GM13976 (cell line): ENCODE measurements at regions not wholly inside any gene's neighbourhood (a gene's known extent, or its start where the extent isn't known, plus 50 kb on each side); places are given as distances from the start of the nearest gene placed in this dataset.

Experiments
- DNase-seq: peaks from one replicate; pipeline ENCODE4 v3.0.0; 2012; ENCODE audit warnings: low spot score
- in situ Hi-C: fragments of 300-500 bp; cut with MboI; formaldehyde crosslinking; loops from one replicate; pipeline ENCODE4 v1.12.0; 2022; ENCODE audit warnings: low sequenced_read_pairs, mixed read lengths, inconsistent platforms; ENCODE audit not compliant: unreplicated experiment
- TF ChIP-seq, protein P1 (sequence below): IDR thresholded peaks from 2 replicates; pipeline ENCODE4 v1.5.1; 2012; ENCODE audit warnings: borderline replicate concordance, mild to moderate bottlenecking; ENCODE audit not compliant: insufficient read depth; ENCODE audit errors: extremely low read depth, missing control alignments, control extremely low read depth

DNA sequence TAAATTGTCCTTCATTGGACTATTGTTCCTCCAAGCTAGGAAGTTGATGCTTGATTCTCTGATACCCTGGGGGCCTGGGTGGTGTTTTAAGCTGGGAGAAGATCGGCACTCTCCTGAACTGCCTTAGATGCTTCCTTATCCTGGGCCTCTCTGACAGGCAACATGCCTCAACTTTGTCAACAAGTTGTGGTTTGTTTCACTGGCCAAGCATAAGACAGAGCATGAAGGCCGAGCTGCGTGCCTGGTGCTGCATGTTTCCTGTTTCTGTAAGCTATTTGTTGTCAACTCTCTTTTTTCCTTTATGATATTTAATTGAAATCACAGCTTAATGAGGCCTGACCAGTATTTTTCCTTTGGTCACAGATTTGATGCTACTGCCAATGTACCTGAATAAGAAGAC lies 187.6 kb upstream of the TNC start:
- DNase-seq: no peak
- TF ChIP-seq, protein P1, sequence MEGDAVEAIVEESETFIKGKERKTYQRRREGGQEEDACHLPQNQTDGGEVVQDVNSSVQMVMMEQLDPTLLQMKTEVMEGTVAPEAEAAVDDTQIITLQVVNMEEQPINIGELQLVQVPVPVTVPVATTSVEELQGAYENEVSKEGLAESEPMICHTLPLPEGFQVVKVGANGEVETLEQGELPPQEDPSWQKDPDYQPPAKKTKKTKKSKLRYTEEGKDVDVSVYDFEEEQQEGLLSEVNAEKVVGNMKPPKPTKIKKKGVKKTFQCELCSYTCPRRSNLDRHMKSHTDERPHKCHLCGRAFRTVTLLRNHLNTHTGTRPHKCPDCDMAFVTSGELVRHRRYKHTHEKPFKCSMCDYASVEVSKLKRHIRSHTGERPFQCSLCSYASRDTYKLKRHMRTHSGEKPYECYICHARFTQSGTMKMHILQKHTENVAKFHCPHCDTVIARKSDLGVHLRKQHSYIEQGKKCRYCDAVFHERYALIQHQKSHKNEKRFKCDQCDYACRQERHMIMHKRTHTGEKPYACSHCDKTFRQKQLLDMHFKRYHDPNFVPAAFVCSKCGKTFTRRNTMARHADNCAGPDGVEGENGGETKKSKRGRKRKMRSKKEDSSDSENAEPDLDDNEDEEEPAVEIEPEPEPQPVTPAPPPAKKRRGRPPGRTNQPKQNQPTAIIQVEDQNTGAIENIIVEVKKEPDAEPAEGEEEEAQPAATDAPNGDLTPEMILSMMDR: no peak
- in situ Hi-C loops: no loop called here

DNA sequence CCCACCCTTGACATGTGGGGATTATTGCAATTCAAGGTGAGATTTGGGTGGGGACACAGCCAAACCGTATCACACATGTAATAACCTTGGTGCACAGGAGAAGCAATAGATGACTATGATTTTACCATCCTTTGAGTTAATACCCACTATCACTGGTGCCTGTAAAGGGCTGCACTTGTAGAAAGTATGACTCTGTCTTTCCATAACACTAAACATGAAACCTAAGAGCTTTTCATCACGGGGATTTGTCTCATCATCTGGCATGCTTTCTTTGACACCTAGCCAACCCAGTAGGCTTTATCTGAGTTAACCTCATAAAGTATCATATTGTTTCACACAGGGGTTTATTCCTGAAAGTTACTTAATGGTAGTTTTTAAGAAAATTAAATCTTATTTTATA lies 188.9 kb upstream of the TNC start:
- in situ Hi-C loops: no loop called here
- TF ChIP-seq, protein P1: no peak
- no peak for DNase-seq

DNA sequence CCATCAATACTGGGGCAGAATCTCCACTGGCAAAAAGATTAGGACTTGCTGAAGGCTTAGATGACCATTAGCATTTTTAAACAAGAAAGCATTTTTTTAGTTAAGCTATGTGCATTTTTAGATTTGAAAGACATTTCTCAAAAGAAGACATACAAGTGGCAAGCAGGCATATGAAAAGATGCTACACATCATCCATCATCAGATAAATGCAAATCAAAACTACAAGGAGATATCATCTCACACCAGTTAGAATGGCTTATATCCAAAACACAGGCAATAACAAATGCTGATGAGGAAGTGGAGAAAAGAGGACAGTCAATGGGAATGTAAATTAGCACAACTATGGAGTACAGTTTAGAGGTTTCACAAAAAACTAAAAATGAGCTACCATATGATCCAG lies 195.6 kb upstream of the TNC start:
- in situ Hi-C loops: no loop called here
- TF ChIP-seq, protein P1: no peak
- no peak for DNase-seq

DNA sequence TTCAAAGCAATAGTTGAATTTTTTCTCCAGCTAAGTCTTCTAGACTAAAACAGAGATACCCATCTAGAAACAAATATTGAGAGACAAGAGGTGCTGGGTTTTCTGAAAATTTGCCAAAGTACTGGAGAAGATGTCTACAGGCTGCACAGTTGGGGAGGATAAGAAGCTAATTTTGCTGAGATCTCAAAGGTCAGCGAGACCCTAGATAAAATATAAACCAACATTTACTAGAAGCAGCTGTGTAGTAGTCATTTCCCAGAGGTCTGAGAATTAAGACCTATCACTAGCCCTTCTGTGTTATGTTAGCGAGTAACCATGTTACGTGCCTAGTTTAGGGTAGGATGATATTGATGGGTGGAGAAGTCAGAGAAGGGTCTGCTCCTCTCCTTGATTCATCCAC lies 208.5 kb upstream of the TNC start:
- no peak for DNase-seq
- TF ChIP-seq, protein P1: no peak
- in situ Hi-C loops: no loop called here

DNA sequence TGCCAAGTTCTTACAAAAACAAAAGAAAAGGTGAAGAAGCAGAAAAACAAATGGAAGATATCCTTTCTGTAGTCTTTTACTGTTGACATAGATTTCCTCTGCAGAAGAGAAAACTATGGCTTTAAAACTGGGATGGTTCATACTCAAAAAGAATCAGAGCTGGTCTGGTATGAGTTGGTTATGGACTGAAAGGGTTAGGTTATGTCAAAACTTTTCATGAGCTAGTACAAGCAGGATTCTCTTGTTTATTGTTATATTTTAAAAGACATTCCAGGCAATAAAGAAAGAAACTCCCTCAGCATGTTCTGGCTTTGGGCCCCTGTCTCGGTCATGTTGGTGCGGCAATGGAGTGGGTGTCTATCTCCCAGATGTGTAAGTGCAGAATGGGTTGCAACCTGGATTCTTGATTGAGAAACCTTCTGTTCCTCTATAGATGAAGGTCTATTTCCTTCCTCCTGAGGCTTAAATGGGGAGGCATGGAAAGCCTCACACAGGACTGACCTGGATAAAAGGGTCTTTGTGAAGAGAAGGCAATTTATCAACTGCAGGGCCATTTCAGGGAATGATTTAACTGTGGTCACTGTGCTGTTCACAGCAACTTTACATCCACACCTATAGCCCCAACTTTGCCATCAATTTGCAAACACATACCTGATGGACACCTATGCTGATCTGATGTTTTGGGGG lies 209.6 kb upstream of the TNC start:
- in situ Hi-C loops: no loop called here
- TF ChIP-seq, protein P1: no peak
- DNase-seq: no peak

DNA sequence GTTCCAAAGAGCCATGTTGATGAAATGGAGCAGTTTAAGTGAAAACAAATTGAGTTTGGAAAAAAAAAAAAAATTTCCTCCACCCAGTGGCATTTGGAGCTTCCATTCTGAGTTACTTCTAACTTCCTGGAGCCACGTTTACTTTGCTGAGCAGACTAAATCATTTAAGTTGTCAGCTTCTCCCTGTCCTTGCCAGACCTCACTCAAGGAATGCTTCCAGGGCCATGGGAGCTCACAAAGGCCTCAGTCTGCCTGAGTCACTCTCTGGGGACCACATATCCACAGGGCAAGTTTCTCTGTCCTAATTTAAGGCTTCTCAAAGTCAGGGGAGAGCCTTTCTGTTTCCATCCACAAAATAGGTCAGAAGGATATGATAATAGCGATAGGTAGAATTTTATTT lies 210.3 kb upstream of the TNC start:
- no peak for DNase-seq
- TF ChIP-seq, protein P1: no peak
- in situ Hi-C loops: no loop called here

DNA sequence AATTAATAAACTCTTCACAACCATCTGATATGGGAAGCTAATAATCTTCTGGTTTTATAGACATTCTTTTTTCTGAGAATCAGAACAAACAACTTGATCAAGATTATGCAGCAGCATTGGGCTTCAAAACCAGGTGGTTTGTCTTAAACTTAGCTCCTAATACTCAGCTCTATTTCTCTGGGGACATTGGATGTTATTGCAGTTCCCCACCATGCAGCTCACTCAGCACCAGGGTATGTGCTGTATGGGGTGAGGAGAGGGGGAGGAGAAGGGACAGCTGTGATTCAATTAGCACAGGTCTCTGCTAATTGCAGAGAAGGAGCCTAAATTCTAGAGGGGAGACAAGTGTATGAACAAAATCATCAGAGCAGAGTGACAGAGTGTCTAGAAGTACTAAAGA lies 210.7 kb upstream of the TNC start:
- TF ChIP-seq, protein P1: no peak
- in situ Hi-C loops: no loop called here
- DNase-seq: no peak
